SW480 (cell line): ENCODE measurements at regions not wholly inside any gene's neighbourhood (a gene's known extent, or its start where the extent isn't known, plus 50 kb on each side); places are given as distances from the start of the nearest gene placed in this dataset.

ENCODE experiments used
- DNase-seq: peaks from one replicate; pipeline ENCODE4 v3.0.0-alpha.2; 2016; ENCODE audit warnings: low spot score

DNA sequence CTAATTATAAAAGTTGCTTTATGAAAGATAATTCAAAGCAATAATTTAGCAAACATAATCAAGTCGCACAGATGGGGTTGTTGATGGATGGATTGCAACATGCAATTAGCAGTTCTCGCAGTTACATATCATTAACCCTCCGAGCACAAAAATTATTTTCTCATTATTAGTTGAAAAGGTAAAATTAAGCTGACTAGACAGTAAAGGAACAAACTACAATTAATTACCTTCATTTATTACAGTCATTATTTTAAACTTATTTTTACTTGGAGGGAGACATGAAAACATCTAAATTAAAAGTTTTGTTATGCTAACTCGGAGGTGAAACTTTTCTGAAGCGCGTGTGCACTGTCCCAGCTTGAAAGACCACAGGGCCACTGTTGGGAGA is 146.9 kb downstream of the PHETA1 start:
- DNase-seq, result no peak

DNA sequence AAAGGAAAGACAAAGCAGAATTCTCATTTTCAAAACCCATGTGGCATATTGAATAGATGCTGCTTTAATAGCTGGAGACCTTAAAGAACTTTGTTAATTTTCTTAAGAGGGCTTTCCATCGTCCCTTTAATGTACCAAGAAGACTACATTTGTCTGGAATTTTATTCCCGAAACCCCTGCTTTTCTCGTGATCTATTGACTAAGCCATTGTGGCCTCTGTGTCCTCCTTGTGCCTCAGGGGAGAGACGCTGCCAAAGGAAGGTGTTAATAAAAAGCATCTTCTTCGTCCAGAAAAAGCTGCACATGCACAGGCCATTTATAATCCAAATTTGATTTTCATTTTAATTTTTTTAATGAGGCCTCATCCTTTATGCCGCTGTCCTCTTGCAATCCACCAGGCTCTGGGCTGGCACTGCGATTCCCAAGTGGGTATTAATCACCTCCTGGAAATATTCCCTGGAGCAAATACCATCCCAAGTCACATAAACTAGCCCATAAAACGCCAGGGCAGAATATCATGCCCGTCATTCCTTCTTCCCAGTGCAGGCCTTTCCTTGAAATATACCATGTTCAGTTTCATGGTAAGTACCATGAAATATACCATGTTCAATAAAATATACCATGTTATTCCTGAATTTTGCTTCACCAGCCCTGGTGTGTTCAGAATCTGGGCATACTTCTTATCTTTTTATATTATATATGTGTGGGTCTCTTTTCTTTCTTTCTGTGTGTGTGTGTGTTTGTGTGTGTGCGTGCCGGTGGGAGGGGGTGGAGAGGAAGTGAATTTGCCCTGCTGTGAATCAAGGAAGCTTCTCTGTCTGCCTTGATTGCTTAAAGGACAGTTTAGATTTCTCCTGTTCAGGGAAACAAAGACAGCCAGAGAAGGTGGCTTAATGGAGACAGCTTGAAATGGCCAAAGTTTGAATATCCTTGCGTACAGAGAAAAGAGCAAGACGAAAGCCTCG is 147.6 kb downstream of the PHETA1 start:
- no peak for DNase-seq

DNA sequence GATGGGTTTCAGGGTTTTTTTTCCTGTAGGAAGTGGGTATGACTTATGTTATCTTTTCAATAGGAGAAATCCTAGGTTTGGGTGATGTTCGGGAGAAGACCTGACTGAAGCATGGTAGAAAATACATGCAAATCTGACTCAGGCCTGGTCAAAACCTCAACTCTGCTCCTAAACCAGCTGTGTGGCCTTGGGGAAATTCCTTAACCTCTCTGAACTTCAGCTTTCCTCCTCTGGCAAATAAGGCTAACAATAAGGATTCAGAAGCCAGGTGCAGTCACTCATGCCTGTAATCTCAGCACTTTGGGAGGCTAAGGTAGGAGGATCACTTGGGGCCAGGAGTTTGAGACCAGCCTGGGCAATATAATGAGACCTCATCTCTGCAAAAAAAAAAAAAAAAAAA is 148.5 kb downstream of the PHETA1 start:
- no peak for DNase-seq

DNA sequence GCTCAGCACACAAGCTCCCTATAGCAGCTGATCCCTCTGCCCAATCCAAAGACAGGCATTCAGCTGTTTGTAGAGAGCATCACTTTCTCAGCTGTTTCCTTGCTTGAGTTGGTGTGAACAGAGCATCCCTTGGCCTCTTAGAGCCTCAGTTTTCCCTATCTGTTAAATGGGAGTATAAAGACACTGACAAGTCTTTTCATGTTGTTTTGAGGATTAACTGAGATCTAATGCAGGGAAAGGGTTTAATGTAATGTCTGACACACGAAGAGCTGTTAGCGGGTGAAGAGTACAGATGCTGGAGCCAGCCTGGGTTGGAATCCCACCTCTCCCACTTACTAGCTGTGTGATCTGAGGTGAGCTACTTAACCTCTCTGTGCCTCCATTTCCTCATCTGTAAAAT is 149.5 kb downstream of the PHETA1 start:
- DNase-seq, result no peak

DNA sequence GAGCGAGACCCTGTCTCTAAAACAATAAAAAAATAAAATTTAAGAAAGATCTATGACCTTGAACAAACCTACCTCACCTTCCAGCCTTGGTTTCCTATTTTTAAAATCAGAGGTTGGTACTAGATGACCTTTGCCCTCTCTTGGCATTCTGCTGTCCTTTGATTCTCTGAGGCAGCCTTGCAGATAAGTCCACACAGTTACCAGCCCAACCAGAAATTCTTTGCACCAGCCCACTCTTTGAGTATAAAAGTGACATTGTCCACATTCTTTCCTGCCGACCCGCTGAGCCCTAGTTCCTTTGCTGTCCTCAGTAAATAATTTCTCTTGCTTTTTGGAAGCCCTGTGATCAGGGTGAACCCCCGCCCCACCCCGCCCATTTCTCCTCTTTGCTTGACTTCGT is 150.4 kb downstream of the PHETA1 start:
- no peak for DNase-seq

DNA sequence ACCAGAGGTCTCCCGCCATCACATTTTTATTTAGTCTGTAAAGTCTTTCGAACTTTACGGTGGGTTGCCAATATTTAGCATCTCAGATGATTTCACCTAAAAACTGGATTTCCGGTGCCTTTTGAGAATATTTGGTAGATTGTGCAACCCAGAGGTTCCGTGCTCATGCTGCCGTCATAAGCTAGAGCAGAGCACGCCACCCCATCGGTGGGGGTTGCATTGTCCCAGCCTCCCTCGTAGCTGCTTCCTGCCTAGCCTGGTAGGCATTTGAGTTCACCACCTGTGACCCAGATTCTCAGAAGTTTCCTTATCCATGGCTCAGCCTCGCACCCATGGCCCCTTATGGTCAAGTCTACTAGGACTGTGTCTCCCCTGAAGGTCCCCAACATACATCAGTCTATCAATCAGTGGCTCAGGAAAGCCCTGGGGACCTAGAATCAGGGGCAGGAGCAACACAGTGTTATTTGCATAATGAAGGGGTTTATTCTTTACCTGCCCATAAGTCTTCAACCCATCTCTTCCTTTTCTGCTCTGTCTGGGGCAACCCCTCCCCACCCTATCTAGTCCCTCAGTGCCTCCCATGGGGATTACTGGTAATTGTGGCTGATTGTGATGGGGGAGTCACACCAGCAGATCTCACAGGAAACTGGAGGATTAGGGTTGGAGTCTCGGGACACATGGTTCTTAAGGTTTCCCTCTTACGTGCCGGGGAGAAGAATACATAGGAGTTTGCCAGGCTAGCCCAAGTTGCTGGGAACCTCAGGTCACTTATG is 152.3 kb downstream of the PHETA1 start:
- DNase-seq, result no peak

DNA sequence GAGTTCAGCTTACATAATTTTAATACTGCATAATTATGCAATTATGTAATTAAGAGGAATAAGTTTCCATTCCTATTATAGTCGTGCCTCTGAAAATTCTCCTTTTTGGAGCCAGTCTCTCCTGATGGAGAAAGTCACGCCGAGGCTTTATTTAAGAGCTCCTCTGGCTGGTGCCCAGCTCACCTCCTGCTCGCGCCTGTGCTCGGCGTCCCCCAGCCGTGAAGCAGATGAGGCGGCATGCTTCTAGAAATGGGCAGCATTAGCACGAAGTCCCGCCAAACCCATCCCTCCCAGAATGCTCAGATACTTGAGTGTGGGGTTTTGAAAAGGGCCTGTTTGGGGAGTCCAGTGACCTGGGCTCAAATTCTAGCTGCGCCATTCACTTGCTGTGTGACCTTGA is 153.0 kb downstream of the PHETA1 start:
- DNase-seq, result no peak

DNA sequence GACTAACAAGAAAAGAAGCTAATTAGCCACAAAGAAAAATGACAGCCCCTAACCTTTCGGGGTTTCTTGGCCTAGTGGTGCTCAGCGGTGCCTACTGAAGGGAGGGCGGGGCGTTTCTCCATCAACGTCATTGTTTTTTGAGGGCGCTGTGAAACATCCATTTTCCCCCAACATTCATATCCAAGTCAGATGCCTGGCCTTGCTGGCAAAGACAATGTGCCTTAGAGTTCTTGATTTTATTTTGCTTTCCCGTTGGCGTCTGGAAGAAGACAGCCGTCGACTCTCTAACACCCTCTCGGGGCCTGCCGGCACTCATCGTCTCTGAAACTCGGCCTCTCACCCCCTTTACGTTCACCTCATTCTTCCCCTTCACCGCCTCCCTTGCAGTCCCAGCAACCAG is 154.5 kb downstream of the PHETA1 start:
- no peak for DNase-seq

DNA sequence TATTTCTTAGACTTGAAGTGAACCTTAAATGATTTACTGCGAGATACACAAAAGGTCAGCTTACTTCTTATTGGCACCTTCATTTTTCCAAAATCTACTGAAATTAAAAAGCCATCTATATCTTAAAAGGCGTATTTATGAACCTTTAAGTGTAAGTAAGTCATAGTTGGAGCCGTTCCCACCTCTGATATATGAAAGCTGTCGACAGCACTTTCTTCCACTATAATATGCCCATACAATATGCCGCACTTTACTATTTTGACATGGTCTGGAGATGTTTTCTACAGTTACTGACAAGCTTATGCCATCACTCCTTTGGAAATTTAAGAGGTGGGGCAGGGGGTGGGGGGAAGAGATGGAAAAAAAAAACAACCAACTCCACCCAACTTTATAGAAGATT is 155.3 kb downstream of the PHETA1 start:
- DNase-seq, result no peak

DNA sequence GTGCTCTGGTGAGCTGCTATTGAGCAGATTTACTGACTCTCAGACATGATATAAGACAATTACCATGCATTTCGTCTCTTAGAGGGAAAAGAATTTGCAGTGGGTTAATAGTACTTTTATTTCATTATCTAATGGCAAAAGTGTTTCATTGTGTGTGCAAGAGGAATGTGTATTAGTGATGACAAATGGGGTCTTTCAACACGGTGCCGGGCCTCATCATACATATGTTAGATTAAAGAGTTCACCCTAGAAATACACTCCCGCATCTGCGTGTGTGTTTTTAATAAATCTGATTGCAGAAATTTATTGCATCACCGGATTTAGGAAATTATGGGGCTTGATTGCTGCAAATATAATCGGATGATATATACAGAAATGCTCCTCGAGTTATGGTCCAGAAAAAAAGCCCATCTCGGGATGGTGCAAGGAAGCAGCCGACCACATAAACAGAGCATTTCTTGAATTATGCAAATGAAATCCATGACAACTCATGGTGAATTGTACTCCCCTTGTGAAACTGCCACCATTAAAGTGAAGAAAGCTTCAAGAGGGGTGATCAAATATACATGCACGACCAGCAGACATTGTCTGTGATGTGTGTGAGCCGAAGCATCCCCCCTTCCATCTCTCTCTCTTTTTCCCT is 156.0 kb downstream of the PHETA1 start:
- DNase-seq, result no peak

DNA sequence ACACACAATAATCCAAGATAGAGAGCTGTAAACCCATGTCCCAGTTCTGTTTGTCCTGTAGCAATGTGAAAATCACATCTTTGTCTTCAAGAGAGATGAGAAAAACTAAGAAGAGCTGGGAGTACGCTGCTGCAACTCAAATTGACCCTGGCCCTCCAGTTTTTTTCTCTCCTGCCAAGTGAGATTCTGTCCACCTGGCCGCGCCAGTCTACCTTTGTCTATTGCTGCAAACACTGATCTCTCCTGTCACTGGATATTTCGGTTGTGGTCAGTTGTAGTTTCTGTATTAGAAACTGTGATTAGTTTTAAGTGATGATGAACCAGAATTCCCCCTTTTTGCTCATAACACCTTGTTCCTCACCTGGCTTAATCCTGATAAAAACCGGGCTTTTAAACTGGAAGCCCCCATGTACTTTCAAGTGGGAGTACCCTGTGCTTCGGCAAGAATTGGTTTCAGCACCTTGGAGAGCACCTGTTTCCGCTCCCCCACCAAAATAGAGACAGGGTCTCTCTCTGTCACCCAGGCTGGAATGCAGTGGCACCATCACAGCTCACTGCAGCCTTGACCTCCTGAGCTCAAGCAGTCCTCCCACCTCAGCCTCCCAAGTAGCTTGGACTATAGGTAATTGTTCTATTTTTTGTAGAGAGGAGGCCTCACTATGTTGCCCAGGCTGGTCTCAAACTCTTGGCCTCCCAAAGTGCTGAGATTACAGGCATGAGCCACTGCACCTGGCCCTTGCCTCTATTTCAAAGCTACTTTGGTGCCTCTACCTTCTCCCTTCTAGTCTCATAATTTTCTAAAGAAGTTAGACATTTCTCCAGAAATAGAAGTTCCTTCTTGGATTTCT is 156.8 kb downstream of the PHETA1 start:
- DNase-seq, result no peak

DNA sequence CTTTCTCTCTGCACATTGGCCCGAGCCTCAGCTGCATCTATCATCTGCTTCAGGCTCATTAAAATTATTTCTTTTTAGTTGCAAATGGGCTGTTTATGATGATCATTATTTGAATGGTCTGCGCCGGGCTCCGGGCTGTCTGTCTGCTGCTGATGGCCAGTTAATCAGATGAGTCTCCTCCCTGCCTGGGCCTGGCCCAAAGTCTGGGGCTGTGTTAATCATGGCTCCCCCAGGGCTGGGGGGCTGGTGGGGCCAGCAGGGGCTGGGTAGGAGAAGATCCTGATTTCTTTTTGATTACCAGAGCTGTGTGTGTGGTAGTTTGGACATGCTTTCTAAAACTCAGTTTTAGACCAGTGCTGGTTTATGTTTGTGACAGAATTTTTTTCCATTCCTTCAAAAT is 159.1 kb downstream of the PHETA1 start:
- DNase-seq, result no peak

DNA sequence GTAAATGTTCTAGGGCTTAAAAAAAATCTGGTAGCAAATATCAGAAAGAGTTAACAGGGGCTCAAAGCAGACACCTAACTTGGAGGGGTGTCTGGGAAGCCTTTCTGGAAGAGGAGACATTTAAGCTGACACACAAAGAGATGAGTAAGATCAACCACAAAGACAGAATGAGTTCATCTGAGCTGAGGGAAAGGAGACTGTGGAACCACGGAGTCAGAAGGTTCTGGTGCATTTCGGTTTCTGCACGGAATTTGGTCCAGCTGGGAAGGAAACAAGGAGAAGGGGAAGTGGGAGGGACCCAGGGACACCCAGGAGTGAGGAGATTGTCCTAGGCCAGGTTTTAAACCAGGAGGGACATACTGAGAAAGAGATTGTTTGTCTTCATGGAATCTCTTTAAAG is 161.1 kb downstream of the PHETA1 start:
- no peak for DNase-seq

DNA sequence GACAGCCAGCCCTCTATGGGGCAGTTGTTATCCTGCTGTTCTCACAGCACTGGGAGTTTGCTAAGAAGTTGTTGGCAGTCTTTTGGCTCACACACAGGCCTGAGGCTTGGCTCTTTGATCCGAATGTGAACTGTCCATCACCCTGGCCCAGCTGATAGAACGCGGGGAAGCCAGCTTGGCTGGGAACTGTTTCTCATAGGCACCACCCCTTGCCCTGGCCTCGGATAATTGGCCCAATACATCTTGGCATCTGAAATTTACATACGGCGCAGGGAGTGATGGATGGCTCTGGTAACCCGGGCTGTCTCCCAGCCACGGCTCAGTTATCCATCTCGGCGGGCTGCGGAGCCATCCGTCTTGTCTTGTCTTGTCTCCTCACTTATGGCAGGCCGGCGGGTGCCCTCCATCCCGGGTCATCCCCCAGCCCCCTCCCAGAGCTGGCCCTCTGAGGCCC is 164.1 kb downstream of the PHETA1 start:
- DNase-seq, result no peak

DNA sequence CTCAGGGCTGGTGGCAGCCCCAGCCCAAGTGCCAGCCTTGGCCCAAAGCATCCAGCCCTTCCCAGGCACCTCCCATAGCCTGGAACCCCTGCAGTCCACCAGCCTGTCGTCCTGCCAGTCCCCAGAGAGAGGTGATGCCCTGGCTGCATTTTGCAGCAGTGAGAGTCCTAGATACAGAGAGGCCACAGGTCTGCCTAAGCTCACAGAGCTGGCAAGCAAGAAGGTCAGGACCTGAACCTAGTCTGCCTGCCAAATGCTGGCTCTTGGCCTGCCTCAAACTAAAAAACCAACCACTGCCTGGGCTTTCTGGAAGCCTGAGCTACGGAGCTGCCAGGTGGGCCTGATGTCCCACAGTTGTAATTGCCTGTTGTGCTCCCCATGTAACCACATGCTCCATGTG is 164.9 kb downstream of the PHETA1 start:
- no peak for DNase-seq

DNA sequence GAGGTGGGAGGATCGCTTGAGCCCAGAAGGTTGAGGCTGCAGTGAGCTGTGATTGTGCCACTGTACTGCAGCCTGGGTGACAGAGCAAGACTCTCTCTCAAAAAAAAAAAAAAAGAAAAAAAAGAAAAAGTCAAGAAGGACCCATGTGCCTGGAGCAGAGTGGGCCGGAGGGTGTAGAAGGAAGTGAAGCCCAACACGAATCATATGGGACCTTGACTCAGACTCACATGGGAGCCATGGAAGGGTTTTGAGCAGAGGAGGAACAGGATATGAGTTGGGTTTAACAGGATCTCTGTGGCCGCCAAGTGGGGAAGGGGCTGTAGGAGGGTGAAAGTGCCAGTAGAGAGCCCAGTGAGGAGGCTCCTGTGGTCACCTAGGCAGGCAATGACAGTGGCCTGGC is 165.4 kb downstream of the PHETA1 start:
- no peak for DNase-seq

DNA sequence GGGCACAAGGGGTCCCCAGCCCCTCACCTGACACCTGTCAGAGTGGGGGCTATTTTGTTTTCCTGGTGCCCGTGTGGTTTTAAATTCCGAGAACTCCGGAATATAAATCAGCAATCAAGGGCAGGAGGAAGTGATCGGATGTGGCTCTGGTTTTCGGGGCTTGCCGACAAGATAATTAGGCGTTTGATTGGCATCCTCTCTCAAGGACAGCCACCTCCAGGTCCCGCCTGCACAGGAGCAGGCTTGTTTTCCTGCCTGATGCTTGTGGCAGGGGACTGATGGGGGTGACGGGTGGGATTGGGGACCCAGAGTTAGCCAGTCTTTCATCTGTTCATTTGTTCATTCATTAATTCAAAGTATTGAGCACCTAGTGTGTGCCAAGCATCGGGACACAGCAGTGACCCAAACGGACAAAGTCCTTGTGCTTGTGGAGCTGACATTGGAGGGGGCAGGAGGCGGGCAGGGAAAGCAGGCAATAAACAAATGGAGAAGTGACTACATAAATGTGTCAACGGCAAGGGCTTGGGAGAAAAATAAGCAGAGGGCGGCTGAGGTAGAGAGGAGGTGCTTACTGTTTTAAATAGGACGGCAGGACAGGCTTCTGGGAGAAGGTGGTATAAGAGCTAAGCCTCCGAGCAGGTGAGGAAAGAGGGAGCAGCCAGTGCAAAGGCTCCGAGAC is 166.5 kb downstream of the PHETA1 start:
- no peak for DNase-seq

DNA sequence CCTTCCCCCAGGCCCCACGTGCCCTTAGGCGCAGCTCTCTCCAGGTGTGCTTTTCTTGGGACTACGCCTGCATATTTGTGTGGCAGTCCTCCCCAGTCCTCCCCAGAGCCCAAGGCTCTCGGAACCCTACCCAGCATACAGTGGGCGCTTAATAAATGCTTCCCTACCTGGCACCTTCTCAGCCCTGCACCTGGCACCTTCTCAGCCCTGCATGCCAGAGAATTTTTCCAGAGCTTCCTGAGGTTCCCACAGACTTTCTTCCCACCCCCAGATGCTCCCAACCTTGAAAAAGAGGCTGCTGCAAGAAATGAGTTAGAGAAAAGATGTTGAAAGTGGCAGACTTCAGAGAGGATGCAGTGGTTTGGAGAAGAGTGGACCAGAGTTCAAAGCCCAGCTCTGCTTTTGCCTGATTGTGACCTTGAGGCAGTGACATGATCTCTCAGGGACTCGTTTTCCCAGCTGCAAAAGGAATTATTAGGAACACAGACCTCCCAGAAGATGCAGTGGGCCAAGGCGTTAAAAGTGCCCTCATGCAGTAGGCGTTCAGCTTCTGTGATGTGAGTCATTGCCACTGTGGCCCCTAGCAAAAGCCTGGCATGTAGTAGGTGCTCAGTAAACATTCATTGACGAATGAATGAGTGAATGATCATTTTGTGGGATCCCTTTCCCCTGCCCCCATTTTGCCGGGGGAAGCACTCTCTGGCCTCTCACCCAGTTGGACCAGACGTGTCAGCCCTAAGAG is 167.2 kb downstream of the PHETA1 start:
- DNase-seq, result no peak

DNA sequence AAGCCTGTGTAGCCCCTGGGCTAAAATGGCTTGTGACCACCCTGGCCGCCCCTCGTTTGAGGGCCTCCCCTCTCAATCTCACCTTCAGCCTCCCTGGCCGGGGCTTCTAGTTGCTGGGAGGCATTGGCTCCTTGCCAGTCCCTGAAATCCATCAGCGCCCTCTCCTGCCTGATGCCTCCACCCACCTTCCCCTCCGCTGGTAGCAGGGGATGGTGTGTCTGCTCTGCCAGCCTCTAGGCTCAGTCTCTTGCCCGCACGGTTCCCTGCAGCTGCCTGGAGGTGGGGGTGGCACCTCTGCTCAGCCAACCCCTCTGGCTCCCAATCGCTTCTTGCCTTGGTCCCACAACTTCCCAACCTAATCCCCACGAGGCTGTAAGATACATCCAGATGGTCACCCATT is 167.9 kb downstream of the PHETA1 start:
- no peak for DNase-seq

DNA sequence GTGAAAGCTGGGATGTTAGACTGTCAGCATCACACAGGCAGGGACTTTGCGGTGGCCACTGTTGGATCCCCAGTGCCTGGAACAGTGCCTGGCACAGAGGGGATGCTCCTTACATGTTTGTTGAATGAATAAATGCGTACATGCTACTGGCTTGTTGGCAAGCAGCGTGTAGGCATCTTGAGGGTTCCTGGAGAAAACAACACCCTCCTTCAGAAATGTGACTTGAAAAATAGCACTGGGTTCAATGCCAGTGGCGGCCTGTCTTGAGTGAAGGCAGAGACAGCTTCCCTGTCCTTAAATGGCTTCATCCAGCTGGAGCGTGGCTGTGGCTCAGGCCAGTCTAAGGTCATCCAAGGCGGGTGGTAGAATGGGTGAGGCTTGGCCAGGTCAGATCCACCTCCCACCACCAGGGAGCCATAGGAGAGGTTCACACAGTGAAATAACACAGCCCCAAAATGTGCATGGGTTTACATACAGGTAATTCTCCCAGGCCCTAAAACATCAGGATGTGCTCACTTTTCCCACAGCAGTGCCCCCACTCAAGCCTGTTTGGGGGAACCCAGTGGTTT is 171.4 kb downstream of the PHETA1 start:
- DNase-seq, result no peak
